K562 (cell line): ENCODE measurements at regions not wholly inside any gene's neighbourhood (a gene's known extent, or its start where the extent isn't known, plus 50 kb on each side); places are given as distances from the start of the nearest gene placed in this dataset.

Experiments used
- ATAC-seq: fragments of 200-7000 bp; cut with Tn5 transposase; 3 replicates; pipeline ENCODE4 v1.9.1; 2020; ENCODE audit warnings: moderate library complexity
- BruUV-seq: library from RNA; stranded (reverse); fragments of 400-500 nt; replicated peaks from 2 replicates; lab custom pipeline; 2021; lab: Mats Ljungman, UMichigan
- CTCF ChIA-PET: fragments of 300-600 bp; formaldehyde crosslinking; extraction: SDS; loops from one replicate; lab custom pipeline; 2021; ENCODE audit warnings: low intra/inter-chr PET ratio; lab: Yijun Ruan, JAX
- POLR2A ChIA-PET: fragments of 300-600, 350-650 bp; sonication (Branson Sonifier 250); formaldehyde crosslinking; extraction: SDS; loops from one replicate; lab custom pipeline; 2021; ENCODE audit warnings: antibody characterized with exemption, inconsistent platforms; lab: Yijun Ruan, JAX
- DNase-seq, 4 experiments: peaks; one replicate each; pipeline versions ENCODE4 v3.0.0 to v3.0.0-alpha.2; 2011 to 2018; ENCODE audit warnings: low spot score in 3 of 4, mixed read lengths in 3 of 4; ENCODE audit errors: extremely low read depth in 1 of 4
- FAIRE-seq: peaks from 2 replicates; lab custom pipeline; 2011; peaks lifted over from hg19 to GRCh38; lab: Jason Lieb, UNC
- H2AFZ ChIP-seq: 2 replicates; pipeline ENCODE4 v1.6.0; 2011; ENCODE audit warnings: low read depth, low read length, control low read depth, inconsistent platforms
- H3K27ac ChIP-seq: fragments of 200-600 bp; 3 replicates; pipeline ENCODE4 v1.8.0; 2011; ENCODE audit warnings: low read depth, mild to moderate bottlenecking, control low read depth, inconsistent platforms, low read length, moderate library complexity, mixed read lengths; ENCODE audit errors: extremely low read depth
- H3K27me3 ChIP-seq, 2 experiments: fragments of 300-600 bp in 1 of 2; 2 replicates in 1 of 2; 3 replicates in 1 of 2; pipeline versions ENCODE4 v1.6.0 to v1.8.0; 2011; ENCODE audit warnings: inconsistent platforms in 2 of 2, low read length in 2 of 2, mild to moderate bottlenecking in 1 of 2, mixed read lengths in 1 of 2, moderate library complexity in 1 of 2; ENCODE audit not compliant: control insufficient read depth in 2 of 2, insufficient read depth in 2 of 2
- H3K36me3 ChIP-seq: fragments of 300-600 bp; 3 replicates; pipeline ENCODE4 v1.8.0; 2011; ENCODE audit warnings: mild to moderate bottlenecking, low read length, inconsistent platforms; ENCODE audit not compliant: control insufficient read depth, insufficient read depth
- H3K4me1 ChIP-seq, 2 experiments: fragments of 200-600 bp in 1 of 2; replicated peaks in 1 of 2; 2 replicates in 1 of 2; 3 replicates in 1 of 2; pipeline versions ENCODE4 v1.5.1 to v1.8.0; 2011; ENCODE audit warnings: inconsistent platforms in 2 of 2, low read length in 2 of 2, mild to moderate bottlenecking in 1 of 2, mixed read lengths in 1 of 2, moderate library complexity in 1 of 2; ENCODE audit not compliant: control insufficient read depth in 2 of 2, insufficient read depth in 2 of 2
- H3K4me2 ChIP-seq: 2 replicates; pipeline ENCODE4 v1.6.1; 2011; ENCODE audit warnings: low read length, control low read depth, inconsistent platforms, mixed read lengths; ENCODE audit not compliant: insufficient read depth
- H3K4me3 ChIP-seq: fragments of 200-600 bp; sonication (generic), shearing (Covaris generic); 2 replicates; pipeline ENCODE4 v1.5.1; 2016; ENCODE audit warnings: control low read depth, inconsistent platforms
- H3K79me2 ChIP-seq: fragments of 200-600 bp; 3 replicates; pipeline ENCODE4 v1.8.0; 2011; ENCODE audit warnings: low read length, inconsistent platforms; ENCODE audit not compliant: control insufficient read depth, insufficient read depth
- H3K9ac ChIP-seq, 2 experiments: 2 replicates each; pipeline versions ENCODE4 v1.6.0 to v1.6.1; 2011; ENCODE audit warnings: low read depth in 2 of 2, low read length in 2 of 2, control low read depth in 1 of 2, inconsistent platforms in 1 of 2, mild to moderate bottlenecking in 1 of 2, mixed read lengths in 1 of 2; ENCODE audit not compliant: insufficient read depth in 1 of 2
- H3K9me1 ChIP-seq: one replicate; pipeline ENCODE4 v1.6.0; 2011; ENCODE audit warnings: inconsistent platforms, mild to moderate bottlenecking, low read length, moderate library complexity; ENCODE audit not compliant: control insufficient read depth, insufficient read depth
- H3K9me3 ChIP-seq: replicated peaks from 2 replicates; pipeline ENCODE4 v1.5.1; 2011; ENCODE audit warnings: low read depth, low read length, inconsistent platforms; ENCODE audit not compliant: control insufficient read depth, insufficient read depth
- H4K20me1 ChIP-seq: replicated peaks from 2 replicates; pipeline ENCODE4 v1.6.1; 2011; ENCODE audit warnings: low read length, inconsistent platforms, mixed read lengths; ENCODE audit not compliant: control insufficient read depth, insufficient read depth
- ARID1B ChIP-seq: fragments of 450-650 bp; IDR thresholded peaks from 2 replicates; pipeline ENCODE4 v1.6.1; 2016; ENCODE audit warnings: antibody characterized with exemption, mild to moderate bottlenecking, inconsistent platforms
- CC2D1A ChIP-seq: fragments of 450-650 bp; IDR thresholded peaks from 2 replicates; pipeline ENCODE4 v1.6.1; 2017; ENCODE audit warnings: mild to moderate bottlenecking
- IFI16 ChIP-seq: fragments of 250-450 bp; sonication (Bioruptor Pico); IDR thresholded peaks from 2 replicates; pipeline ENCODE4 v2.1.2; 2022; ENCODE audit warnings: mild to moderate bottlenecking, inconsistent platforms
- LEF1 ChIP-seq: fragments of 450-650 bp; IDR thresholded peaks from 2 replicates; pipeline ENCODE4 v1.6.1; 2016; ENCODE audit warnings: mild to moderate bottlenecking
- RCOR1 ChIP-seq, 2 experiments: IDR thresholded peaks; 2 replicates each; pipeline ENCODE4 v1.6.1; 2012; ENCODE audit warnings: low read depth in 2 of 2, low read length in 2 of 2, borderline replicate concordance in 1 of 2, improper control_type of control experiment in 1 of 2
- SMC3 ChIP-seq: conservative IDR thresholded peaks from 2 replicates; pipeline ENCODE4 v1.6.1; 2011; ENCODE audit warnings: low read depth, low read length, improper control_type of control experiment; ENCODE audit not compliant: insufficient read depth
- TRIM24 ChIP-seq, 2 experiments: fragments of 450-650 bp; IDR thresholded peaks; 2 replicates each; pipeline ENCODE4 v1.6.1; 2016
- ZNF121 ChIP-seq: sonication (generic); formaldehyde crosslinking; conservative IDR thresholded peaks from 2 replicates; pipeline ENCODE4 v1.8.0; 2022; ENCODE audit warnings: missing genetic modification reagents
- ZNF717 ChIP-seq: fragments of 250-450 bp; sonication (Bioruptor Pico); IDR thresholded peaks from 2 replicates; pipeline ENCODE4 v1.5.0; 2021
- ZSCAN32 ChIP-seq: fragments of 450-650 bp; formaldehyde crosslinking; IDR thresholded peaks from 2 replicates; pipeline ENCODE4 v1.4.0; 2020; ENCODE audit warnings: mild to moderate bottlenecking, moderate library complexity
- WGBS: fragments of 100-300 bp; shearing (Covaris generic); methylation state at CpG from one replicate; pipeline ENCODE4 v1.1.6; 2016; ENCODE audit warnings: low coverage, mixed read lengths; ENCODE audit not compliant: insufficient coverage; ENCODE audit errors: missing lambda C conversion rate; 5-methylcytosine and 5-hydroxymethylcytosine counted together
- in situ Hi-C: fragments of 300-500 bp; cut with MboI; formaldehyde crosslinking; loops from 4 replicates; pipeline ENCODE4 v1.15.0; 2018; ENCODE audit warnings: inconsistent platforms, mixed read lengths
- intact Hi-C: fragments of 100-400 bp; cut with micrococcal nuclease; formaldehyde crosslinking; loops from 2 replicates; pipeline ENCODE4 v1.14.2; 2022
- TF ChIP-seq, protein P1 (sequence below): fragments of 250-450 bp; sonication (Bioruptor Pico); IDR thresholded peaks from 2 replicates; pipeline ENCODE4 v1.5.0; 2022; ENCODE audit warnings: mild to moderate bottlenecking
- TF ChIP-seq, protein P2 (sequence below), 2 experiments: fragments of 200-800 bp in 1 of 2; sonication (Bioruptor generic) in 1 of 2; sonication (generic) in 1 of 2; formaldehyde crosslinking in 1 of 2; IDR thresholded peaks in 1 of 2; conservative IDR thresholded peaks in 1 of 2; 2 replicates each; pipeline versions ENCODE4 v1.5.0 to v1.6.1; 2016 to 2020; ENCODE audit warnings: missing compliant biosample characterization in 1 of 2, missing genetic modification characterization in 1 of 2, missing genetic modification reagents in 1 of 2
- TF ChIP-seq, protein P3 (sequence below): fragments of 250-450 bp; sonication (Bioruptor Pico); IDR thresholded peaks from 2 replicates; pipeline ENCODE4 v1.8.0; 2021; ENCODE audit warnings: borderline replicate concordance, mild to moderate bottlenecking, moderate library complexity; ENCODE audit not compliant: poor library complexity, severe bottlenecking

DNA sequence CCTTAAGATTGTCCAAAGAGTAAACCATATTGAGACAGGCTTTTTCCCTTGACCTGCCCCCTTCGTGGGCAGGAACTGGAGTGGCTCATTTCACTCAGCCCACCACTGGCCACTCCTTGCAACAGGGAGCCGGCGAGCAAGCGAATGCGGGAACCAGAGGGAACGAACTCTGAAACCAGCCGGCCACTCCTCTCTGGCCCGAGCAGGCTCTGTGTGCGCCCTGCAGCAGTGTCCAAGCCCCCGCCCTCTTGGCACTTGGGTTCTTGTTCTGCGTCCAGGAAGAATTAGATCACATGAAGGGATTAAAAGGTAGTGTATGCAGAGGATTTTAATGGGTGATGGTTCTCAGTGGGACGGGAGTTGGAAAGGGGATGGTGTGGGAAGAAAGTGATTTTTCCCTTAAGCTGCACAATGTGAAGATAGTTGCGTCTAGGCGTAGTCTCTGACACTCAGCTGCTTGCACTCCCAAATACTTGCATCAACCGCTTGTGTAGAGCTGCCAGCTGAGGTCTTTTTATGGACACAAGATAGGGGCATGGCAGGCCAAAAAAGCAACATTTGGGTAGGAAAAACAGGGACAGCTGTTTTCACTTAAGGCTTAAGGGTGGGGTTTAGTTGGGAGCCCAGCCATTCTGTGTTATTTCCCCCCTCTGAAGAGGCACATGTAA, 1209.7 kb upstream of the PCDH20 start:
- Histone ChIP-seq H3K9me3 (no peaks in the 10 kb centered on the region), H3K9me1 (no peaks in the 10 kb centered on the region), H3K79me2 (no peaks in the 10 kb centered on the region), H3K36me3 (no peaks in the 10 kb centered on the region), H3K27me3 (no peaks in the 10 kb centered on the region), H3K4me3 (no peak overlapping the region), H4K20me1 (no peaks in the 10 kb centered on the region), H2AFZ (no peak overlapping the region), H3K27ac (no peak overlapping the region), H3K9ac (no peak overlapping the region), H3K4me1 (no peaks in the 10 kb centered on the region), H3K4me2 (no peak overlapping the region)
- POLR2A ChIA-PET = no interaction called here
- DNase-seq (no peak), ATAC-seq (no peak), FAIRE-seq (no peak)
- TF ChIP-seq ZNF717 = no peak
- TF ChIP-seq, protein P1, sequence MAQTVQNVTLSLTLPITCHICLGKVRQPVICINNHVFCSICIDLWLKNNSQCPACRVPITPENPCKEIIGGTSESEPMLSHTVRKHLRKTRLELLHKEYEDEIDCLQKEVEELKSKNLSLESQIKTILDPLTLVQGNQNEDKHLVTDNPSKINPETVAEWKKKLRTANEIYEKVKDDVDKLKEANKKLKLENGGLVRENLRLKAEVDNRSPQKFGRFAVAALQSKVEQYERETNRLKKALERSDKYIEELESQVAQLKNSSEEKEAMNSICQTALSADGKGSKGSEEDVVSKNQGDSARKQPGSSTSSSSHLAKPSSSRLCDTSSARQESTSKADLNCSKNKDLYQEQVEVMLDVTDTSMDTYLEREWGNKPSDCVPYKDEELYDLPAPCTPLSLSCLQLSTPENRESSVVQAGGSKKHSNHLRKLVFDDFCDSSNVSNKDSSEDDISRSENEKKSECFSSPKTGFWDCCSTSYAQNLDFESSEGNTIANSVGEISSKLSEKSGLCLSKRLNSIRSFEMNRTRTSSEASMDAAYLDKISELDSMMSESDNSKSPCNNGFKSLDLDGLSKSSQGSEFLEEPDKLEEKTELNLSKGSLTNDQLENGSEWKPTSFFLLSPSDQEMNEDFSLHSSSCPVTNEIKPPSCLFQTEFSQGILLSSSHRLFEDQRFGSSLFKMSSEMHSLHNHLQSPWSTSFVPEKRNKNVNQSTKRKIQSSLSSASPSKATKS (CRISPR knock-in tag) = no peak
- no peak for TF ChIP-seq CC2D1A
- CTCF ChIA-PET = no interaction called here
- intact Hi-C loops = no loop called here
- no TSS peak for BruUV-seq
- 0% methylated on average over 10 of the region's 15 CpGs for WGBS
- in situ Hi-C loops = no loop called here

DNA sequence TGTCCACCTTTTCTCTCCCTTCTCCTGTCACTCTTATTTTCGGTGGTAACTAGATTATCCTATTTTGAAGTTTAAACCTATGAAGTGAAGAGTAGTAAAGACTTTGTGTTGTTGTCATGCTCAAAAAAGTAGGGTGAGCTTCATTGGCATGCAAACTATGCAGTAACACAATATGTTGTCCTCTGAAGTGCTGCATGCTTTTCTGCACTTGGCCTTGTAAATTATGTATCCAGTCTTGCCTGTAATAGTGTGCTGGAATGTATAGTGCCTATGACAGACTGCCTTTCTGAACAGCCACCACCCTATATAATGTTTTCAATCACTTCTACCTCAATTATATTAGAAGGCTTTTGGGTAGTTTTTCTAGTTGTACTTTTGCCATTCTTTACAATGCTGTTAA, 1198.2 kb upstream of the PCDH20 start:
- no peaks in the 10 kb centered on the region for H3K9me3 ChIP-seq
- H3K4me1 ChIP-seq = no peaks in the 10 kb centered on the region
- BruUV-seq = no TSS peak
- no peaks in the 10 kb centered on the region for H3K79me2 ChIP-seq
- CTCF ChIA-PET = no interaction called here
- no peak overlapping the region for H3K4me3 ChIP-seq
- no peaks in the 10 kb centered on the region for H4K20me1 ChIP-seq
- no peak overlapping the region for H3K4me2 ChIP-seq
- ATAC-seq = no peak
- intact Hi-C loops = no loop called here
- POLR2A ChIA-PET = no interaction called here
- H3K27ac ChIP-seq = no peak overlapping the region
- WGBS = 0% methylated on average over 1 of the region's 1 CpG
- no peak overlapping the region for H2AFZ ChIP-seq
- H3K9me1 ChIP-seq = no peaks in the 10 kb centered on the region
- no peaks in the 10 kb centered on the region for H3K36me3 ChIP-seq
- FAIRE-seq = no peak
- in situ Hi-C loops = no loop called here
- DNase-seq = no peak
- H3K9ac ChIP-seq = no peak overlapping the region
- no peaks in the 10 kb centered on the region for H3K27me3 ChIP-seq
- TF ChIP-seq TRIM24 (IDR thresholded peaks at IDR 0.05) = no peak
- no peak for TF ChIP-seq IFI16
- no peak for TF ChIP-seq SMC3
- TF ChIP-seq ZSCAN32 (CRISPR knock-in tag) = no peak
- no peak for TF ChIP-seq ARID1B
- no peak for TF ChIP-seq ZNF121 (CRISPR knock-in tag)
- TF ChIP-seq LEF1 = no peak
- no peak for TF ChIP-seq RCOR1 (IDR thresholded peaks at IDR 0.05; ENCODE audit: borderline replicate concordance in 1 of 2, low read depth in 2 of 2, low read length in 2 of 2)
- TF ChIP-seq, protein P2, sequence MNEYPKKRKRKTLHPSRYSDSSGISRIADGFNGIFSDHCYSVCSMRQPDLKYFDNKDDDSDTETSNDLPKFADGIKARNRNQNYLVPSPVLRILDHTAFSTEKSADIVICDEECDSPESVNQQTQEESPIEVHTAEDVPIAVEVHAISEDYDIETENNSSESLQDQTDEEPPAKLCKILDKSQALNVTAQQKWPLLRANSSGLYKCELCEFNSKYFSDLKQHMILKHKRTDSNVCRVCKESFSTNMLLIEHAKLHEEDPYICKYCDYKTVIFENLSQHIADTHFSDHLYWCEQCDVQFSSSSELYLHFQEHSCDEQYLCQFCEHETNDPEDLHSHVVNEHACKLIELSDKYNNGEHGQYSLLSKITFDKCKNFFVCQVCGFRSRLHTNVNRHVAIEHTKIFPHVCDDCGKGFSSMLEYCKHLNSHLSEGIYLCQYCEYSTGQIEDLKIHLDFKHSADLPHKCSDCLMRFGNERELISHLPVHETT (CRISPR knock-in tag; conservative IDR thresholded peaks at IDR 0.05 in 1 of 2, IDR thresholded peaks at IDR 0.05 in 1 of 2) = no peak
- TF ChIP-seq, protein P3, sequence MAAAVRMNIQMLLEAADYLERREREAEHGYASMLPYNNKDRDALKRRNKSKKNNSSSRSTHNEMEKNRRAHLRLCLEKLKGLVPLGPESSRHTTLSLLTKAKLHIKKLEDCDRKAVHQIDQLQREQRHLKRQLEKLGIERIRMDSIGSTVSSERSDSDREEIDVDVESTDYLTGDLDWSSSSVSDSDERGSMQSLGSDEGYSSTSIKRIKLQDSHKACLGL = no peak
